Chondrocyte (in vitro differentiated cells): ENCODE measurements at regions not wholly inside any gene's neighbourhood (a gene's known extent, or its start where the extent isn't known, plus 50 kb on each side); places are given as distances from the start of the nearest gene placed in this dataset.

Experiments used
- DNase-seq: peaks from one replicate; pipeline ENCODE4 v3.0.0; 2021; ENCODE audit warnings: mixed read lengths, low spot score
- H3K27ac Mint-ChIP-seq: one replicate; pipeline ENCODE4 v1.8.0; 2021; ENCODE audit warnings: mild to moderate bottlenecking, moderate library complexity, mixed read lengths; ENCODE audit not compliant: unreplicated experiment
- H3K27me3 Mint-ChIP-seq: 2 replicates; pipeline ENCODE4 v1.8.0; 2021; ENCODE audit warnings: low read depth, mixed read lengths
- H3K36me3 Mint-ChIP-seq: 2 replicates; pipeline ENCODE4 v1.8.0; 2021; ENCODE audit warnings: low read depth, mixed read lengths
- H3K4me1 Mint-ChIP-seq: 2 replicates; pipeline ENCODE4 v1.8.0; 2021; ENCODE audit warnings: low read depth, mild to moderate bottlenecking, mixed read lengths
- H3K4me3 Mint-ChIP-seq: one replicate; pipeline ENCODE4 v1.8.0; 2021; ENCODE audit warnings: mild to moderate bottlenecking, moderate library complexity, mixed read lengths; ENCODE audit not compliant: unreplicated experiment
- H3K9me3 Mint-ChIP-seq: 2 replicates; pipeline ENCODE4 v1.8.0; 2021; ENCODE audit warnings: low read depth, mixed read lengths
- TF ChIP-seq, protein P1 (sequence below): fragments of 200-600 bp; sonication (generic); IDR thresholded peaks from 2 replicates; pipeline ENCODE4 v1.5.0; 2021; ENCODE audit warnings: antibody characterized with exemption, mild to moderate bottlenecking, moderate library complexity

DNA sequence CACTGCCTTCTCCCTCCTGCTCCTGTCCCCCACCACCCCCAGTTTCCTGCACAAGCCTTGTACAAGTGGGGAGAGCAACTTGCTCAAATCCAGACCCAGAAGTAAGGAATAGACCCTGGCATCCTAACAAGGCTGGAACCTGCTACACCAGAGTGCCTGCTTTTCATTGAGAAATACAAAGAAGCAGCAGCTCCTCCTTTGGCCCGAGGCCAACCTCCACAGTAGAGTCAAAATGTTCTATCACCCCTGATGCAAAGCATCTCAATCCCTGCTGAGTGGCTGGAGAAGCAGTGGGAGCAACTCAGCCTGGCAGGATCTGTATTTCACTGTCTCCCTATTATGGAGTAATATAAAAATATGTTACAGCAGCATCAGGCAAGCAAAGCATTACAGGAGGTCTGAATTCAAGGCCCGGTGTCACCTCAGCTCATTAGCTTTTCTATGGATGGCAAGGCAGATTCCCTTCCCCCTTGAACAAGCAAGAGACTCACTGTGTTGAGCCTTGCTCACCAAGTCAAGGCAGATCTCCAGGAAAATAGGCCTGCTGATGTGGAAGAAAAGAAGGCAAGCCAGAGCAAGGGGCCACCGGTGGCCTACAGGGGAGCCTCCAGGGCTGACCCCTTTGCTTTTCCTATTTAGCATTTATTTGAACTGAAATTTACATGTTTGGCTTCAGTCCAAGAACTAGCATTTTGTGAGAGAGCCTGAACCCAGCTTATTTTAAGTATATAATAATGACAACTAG lies 186.3 kb upstream of the EGLN3 start:
- Mint-ChIP-seq H3K36me3 (peaks cover 4% of the 10 kb centered on the region), H3K27me3 (peaks cover 4% of the 10 kb centered on the region), H3K27ac (no peak overlapping the region), H3K4me1 (peaks cover 14% of the 10 kb centered on the region), H3K4me3 (no peak overlapping the region), H3K9me3 (peaks cover 16% of the 10 kb centered on the region)
- DNase-seq: no peak
- TF ChIP-seq, protein P1, sequence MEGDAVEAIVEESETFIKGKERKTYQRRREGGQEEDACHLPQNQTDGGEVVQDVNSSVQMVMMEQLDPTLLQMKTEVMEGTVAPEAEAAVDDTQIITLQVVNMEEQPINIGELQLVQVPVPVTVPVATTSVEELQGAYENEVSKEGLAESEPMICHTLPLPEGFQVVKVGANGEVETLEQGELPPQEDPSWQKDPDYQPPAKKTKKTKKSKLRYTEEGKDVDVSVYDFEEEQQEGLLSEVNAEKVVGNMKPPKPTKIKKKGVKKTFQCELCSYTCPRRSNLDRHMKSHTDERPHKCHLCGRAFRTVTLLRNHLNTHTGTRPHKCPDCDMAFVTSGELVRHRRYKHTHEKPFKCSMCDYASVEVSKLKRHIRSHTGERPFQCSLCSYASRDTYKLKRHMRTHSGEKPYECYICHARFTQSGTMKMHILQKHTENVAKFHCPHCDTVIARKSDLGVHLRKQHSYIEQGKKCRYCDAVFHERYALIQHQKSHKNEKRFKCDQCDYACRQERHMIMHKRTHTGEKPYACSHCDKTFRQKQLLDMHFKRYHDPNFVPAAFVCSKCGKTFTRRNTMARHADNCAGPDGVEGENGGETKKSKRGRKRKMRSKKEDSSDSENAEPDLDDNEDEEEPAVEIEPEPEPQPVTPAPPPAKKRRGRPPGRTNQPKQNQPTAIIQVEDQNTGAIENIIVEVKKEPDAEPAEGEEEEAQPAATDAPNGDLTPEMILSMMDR: no peak

DNA sequence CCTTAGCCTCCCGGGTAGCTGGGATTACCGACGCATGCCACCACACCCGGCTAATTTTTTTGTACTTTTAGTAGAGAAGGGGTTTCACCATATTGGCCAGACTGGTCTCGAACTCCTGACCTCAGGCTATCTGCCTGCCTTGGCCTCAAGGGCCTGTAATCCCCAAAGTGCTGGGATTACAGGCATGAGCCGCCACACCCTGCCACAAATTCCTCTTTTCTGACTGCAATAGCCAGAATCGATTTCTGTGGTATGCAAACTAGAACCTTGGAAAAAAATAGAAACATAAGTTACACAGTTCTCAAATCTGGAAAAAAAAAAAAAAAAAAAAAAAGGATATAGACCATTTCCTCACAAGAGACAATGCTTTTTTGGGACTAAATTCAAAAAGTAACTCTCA lies 184.6 kb upstream of the EGLN3 start:
- DNase-seq: no peak
- Mint-ChIP-seq H3K36me3 (no peaks in the 10 kb centered on the region), H3K27ac (no peak overlapping the region), H3K4me3 (no peak overlapping the region), H3K27me3 (peaks cover 13% of the 10 kb centered on the region), H3K4me1 (peaks cover 18% of the 10 kb centered on the region), H3K9me3 (peaks cover 4% of the 10 kb centered on the region)
- TF ChIP-seq, protein P1: no peak

DNA sequence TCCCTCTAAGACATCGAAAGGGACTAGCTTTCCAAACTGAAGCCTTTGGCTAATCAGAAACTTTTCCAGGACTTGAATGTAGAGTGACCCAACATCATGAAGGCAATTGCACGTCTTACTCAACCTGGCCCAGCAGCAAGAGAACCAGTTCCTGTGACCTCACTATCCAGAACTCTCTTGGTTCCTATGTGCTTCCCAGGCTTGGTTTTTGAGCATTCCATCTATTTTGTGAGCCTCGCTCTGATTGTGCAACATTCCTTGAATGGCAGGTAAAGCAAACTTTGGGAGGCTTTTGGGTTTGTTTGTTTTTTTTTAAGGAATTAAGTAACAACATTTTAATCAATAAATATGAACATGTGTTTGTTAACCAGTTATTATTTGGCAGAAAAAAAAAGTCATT lies 183.6 kb upstream of the EGLN3 start:
- peaks cover 11% of the 10 kb centered on the region for H3K4me1 Mint-ChIP-seq
- no peak for DNase-seq
- H3K9me3 Mint-ChIP-seq: peaks cover 4% of the 10 kb centered on the region
- H3K36me3 Mint-ChIP-seq: no peaks in the 10 kb centered on the region
- H3K27me3 Mint-ChIP-seq: peaks cover 13% of the 10 kb centered on the region
- TF ChIP-seq, protein P1: no peak
- H3K4me3 Mint-ChIP-seq: no peak overlapping the region
- no peak overlapping the region for H3K27ac Mint-ChIP-seq

DNA sequence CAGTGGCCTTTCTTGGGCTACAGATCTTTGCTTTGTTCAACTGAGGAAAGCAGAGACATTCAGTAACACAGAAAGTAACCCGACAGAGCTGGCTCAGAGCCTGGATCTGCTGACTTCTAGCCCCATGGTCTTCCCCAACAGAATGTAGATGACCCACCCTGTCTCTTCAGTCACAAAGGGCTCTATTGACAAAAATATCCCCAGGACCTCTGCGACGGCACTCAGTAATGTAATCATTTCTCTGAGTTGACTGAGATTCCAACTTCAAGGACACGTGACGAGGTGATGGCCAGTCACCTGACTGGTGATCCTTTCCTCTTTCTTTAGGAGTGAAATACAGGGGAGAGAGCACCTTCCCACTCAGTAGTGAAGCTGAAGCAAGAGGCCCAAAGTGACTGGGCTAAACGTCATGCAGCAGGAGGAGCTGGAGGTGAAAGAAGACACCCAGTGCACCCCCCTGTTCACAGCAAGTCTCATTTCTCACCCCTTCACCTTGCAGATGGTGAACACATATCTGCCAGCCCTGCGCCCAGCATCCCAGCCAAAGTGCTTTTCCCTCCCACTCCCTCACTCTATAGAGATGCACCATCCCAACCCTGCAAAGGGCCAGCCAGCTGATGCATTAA lies 179.2 kb upstream of the EGLN3 start:
- Mint-ChIP-seq H3K27ac (no peak overlapping the region), H3K9me3 (no peaks in the 10 kb centered on the region), H3K36me3 (no peaks in the 10 kb centered on the region), H3K4me3 (no peak overlapping the region), H3K27me3 (peaks cover 18% of the 10 kb centered on the region), H3K4me1 (peaks cover 4% of the 10 kb centered on the region)
- TF ChIP-seq, protein P1: no peak
- DNase-seq: no peak

DNA sequence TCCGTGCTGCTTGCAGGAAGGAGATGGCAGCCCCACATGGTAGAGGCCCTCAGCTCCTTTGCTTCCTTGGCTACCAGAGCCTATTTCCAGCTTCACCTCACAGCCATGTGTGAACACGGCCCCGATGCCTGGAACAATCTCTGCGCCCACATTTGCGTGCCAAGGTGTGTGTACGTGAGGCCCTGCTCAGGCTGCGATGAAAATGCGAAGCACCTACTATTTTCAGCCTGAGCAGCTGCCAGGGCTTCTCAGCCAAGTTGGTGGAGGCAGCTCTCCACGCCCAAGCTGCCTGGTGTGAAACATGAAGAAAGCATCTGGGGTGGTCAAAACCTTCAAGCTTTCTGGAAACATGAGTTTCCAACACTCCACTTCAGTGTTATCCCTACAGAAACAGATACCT lies 177.8 kb upstream of the EGLN3 start:
- no peak for DNase-seq
- Mint-ChIP-seq H3K9me3 (no peaks in the 10 kb centered on the region), H3K27me3 (peaks cover 18% of the 10 kb centered on the region), H3K36me3 (no peaks in the 10 kb centered on the region), H3K27ac (no peak overlapping the region), H3K4me3 (no peak overlapping the region), H3K4me1 (peaks cover 4% of the 10 kb centered on the region)
- TF ChIP-seq, protein P1: no peak
